ENCODE measurements at regions not wholly inside any gene's neighbourhood (a gene's known extent, or its start where the extent isn't known, plus 50 kb on each side); places are given as distances from the start of the nearest gene placed in this dataset.

- Histone ChIP-seq H3K27me3 (no peaks in the 10 kb centered on the region), H3K4me1 (no peaks in the 10 kb centered on the region), H3K27ac (no peak overlapping the region), H3K36me3 (no peaks in the 10 kb centered on the region), H3K9me3 (no peaks in the 10 kb centered on the region), H3K4me3 (no peak overlapping the region)
- DNase-seq = no peak
- no peak for TF ChIP-seq POLR2A (IDR thresholded peaks at IDR 0.05)
- no peak for TF ChIP-seq CTCF (IDR thresholded peaks at IDR 0.05)
Observed at GRCh38 chr12:95390192-95390591, 83.8 kb upstream of the METAP2 start.

- no peaks in the 10 kb centered on the region for H3K36me3 ChIP-seq
- no peaks in the 10 kb centered on the region for H3K27me3 ChIP-seq
- no peak overlapping the region for H3K27ac ChIP-seq
- TF ChIP-seq POLR2A (IDR thresholded peaks at IDR 0.05) (no peak), CTCF (IDR thresholded peaks at IDR 0.05) (no peak)
- H3K4me1 ChIP-seq = no peaks in the 10 kb centered on the region
- H3K4me3 ChIP-seq = no peak overlapping the region
- DNase-seq = peak in 1 of 3 donors; percentile 30
- no peaks in the 10 kb centered on the region for H3K9me3 ChIP-seq
Observed at GRCh38 chr12:95390932-95391331, 83.0 kb upstream of the METAP2 start.

- H3K4me1 ChIP-seq = no peaks in the 10 kb centered on the region
- TF ChIP-seq CTCF (IDR thresholded peaks at IDR 0.05) (no peak), POLR2A (IDR thresholded peaks at IDR 0.05) (no peak)
- H3K27me3 ChIP-seq = no peaks in the 10 kb centered on the region
- no peaks in the 10 kb centered on the region for H3K9me3 ChIP-seq
- H3K27ac ChIP-seq = no peak overlapping the region
- no peak overlapping the region for H3K4me3 ChIP-seq
- no peaks in the 10 kb centered on the region for H3K36me3 ChIP-seq
- DNase-seq = no peak
Observed at GRCh38 chr12:95393191-95393790, 80.7 kb upstream of the METAP2 start.

- no peak for DNase-seq
- no peak overlapping the region for H3K27ac ChIP-seq
- no peaks in the 10 kb centered on the region for H3K9me3 ChIP-seq
- no peaks in the 10 kb centered on the region for H3K4me1 ChIP-seq
- H3K36me3 ChIP-seq = no peaks in the 10 kb centered on the region
- no peak for TF ChIP-seq CTCF (IDR thresholded peaks at IDR 0.05)
- TF ChIP-seq POLR2A (IDR thresholded peaks at IDR 0.05) = no peak
- no peak overlapping the region for H3K4me3 ChIP-seq
- H3K27me3 ChIP-seq = no peaks in the 10 kb centered on the region
Observed at GRCh38 chr12:95395696-95396095, 78.3 kb upstream of the METAP2 start.

- Histone ChIP-seq H3K27me3 (no peaks in the 10 kb centered on the region), H3K4me1 (no peaks in the 10 kb centered on the region), H3K36me3 (no peaks in the 10 kb centered on the region), H3K9me3 (no peaks in the 10 kb centered on the region), H3K4me3 (no peak overlapping the region), H3K27ac (no peak overlapping the region)
- no peak for DNase-seq
- TF ChIP-seq POLR2A (IDR thresholded peaks at IDR 0.05) (no peak), CTCF (IDR thresholded peaks at IDR 0.05) (no peak)
Observed at GRCh38 chr12:95396849-95397468, 77.0 kb upstream of the METAP2 start.
